UCSD-AML1 (cell line): ENCODE measurements at regions not wholly inside any gene's neighbourhood (a gene's known extent, or its start where the extent isn't known, plus 50 kb on each side); places are given as distances from the start of the nearest gene placed in this dataset.
"Not testable (repeated sequence)": the region's sequence is repeated elsewhere in the genome, so short reads cannot be mapped to it uniquely, and the experiment has no call there.

Experiments
- DNase-seq: peaks from one replicate; lab custom pipeline; 2025; ENCODE audit not compliant: unreplicated experiment; lab: John Stamatoyannopoulos, UW

- DNase-seq: no peak
Measured at GRCh38 chr6:139448051-139448649, 73.7 kb upstream of the CITED2 start.

GRCh38 chr6:139447656-139447975 lies 73.2 kb upstream of the CITED2 start:
- DNase-seq: no peak

- DNase-seq: no peak
Measured at GRCh38 chr6:139446768-139447655, 72.6 kb upstream of the CITED2 start.

- no peak for DNase-seq
Measured at GRCh38 chr6:139446138-139446715, 71.8 kb upstream of the CITED2 start.

- DNase-seq: not testable (repeated sequence)
Measured at GRCh38 chr6:139444273-139444787, 69.9 kb upstream of the CITED2 start.

GRCh38 chr6:139443231-139444112 lies 69.0 kb upstream of the CITED2 start:
- no peak for DNase-seq

GRCh38 chr6:139442188-139442671 lies 67.8 kb upstream of the CITED2 start:
- DNase-seq: peak; percentile 36

GRCh38 chr6:139439349-139439748 lies 64.9 kb upstream of the CITED2 start:
- DNase-seq: peak; percentile 38

GRCh38 chr6:139438775-139439174 lies 64.3 kb upstream of the CITED2 start:
- DNase-seq: no peak

- no peak for DNase-seq
Measured at GRCh38 chr6:139436957-139437348, 62.5 kb upstream of the CITED2 start.

- DNase-seq: no peak
Measured at GRCh38 chr6:139436200-139436956, 61.9 kb upstream of the CITED2 start.

- peak; percentile 19 for DNase-seq
Measured at GRCh38 chr6:139433631-139434419, 59.4 kb upstream of the CITED2 start.

GRCh38 chr6:139431602-139431956 lies 57.1 kb upstream of the CITED2 start:
- no peak for DNase-seq

GRCh38 chr6:139430899-139431601 lies 56.6 kb upstream of the CITED2 start:
- no peak for DNase-seq

- no peak for DNase-seq
Measured at GRCh38 chr6:139429580-139430145, 55.2 kb upstream of the CITED2 start.

- no peak for DNase-seq
Measured at GRCh38 chr6:139427199-139427598, 52.8 kb upstream of the CITED2 start.

GRCh38 chr6:139426795-139427194 lies 52.3 kb upstream of the CITED2 start:
- no peak for DNase-seq

GRCh38 chr6:139425780-139426179 lies 51.3 kb upstream of the CITED2 start:
- no peak for DNase-seq
